GM19240 (cell line): ENCODE measurements at regions not wholly inside any gene's neighbourhood (a gene's known extent, or its start where the extent isn't known, plus 50 kb on each side); places are given as distances from the start of the nearest gene placed in this dataset.
A peak's percentile ranks its signal among the peaks of the same experiment; 100 is the strongest.
"Not testable (repeated sequence)": the region's sequence is repeated elsewhere in the genome, so short reads cannot be mapped to it uniquely, and the experiment has no call there.

Experiments
- DNase-seq: peaks from one replicate; pipeline ENCODE4 v3.0.0; 2011; ENCODE audit warnings: low spot score; ENCODE audit not compliant: insufficient read length

- no peak for DNase-seq
These were observed 65.7 kb upstream of the LANCL2 start for GRCh38 chr7:55299273-55299967.

GRCh38 chr7:55303220-55303619 lies 61.9 kb upstream of the LANCL2 start:
- no peak for DNase-seq

- DNase-seq = no peak
These were observed 60.9 kb upstream of the LANCL2 start for GRCh38 chr7:55304018-55304762.

- DNase-seq = no peak
These were observed 60.0 kb upstream of the LANCL2 start for GRCh38 chr7:55305135-55305534.

GRCh38 chr7:55306331-55306730 lies 58.8 kb upstream of the LANCL2 start:
- DNase-seq = no peak

- no peak for DNase-seq
These were observed 57.8 kb upstream of the LANCL2 start for GRCh38 chr7:55307123-55307916.

GRCh38 chr7:55308186-55308929 lies 56.8 kb upstream of the LANCL2 start:
- DNase-seq = no peak

- peak; percentile 72 for DNase-seq
These were observed 55.8 kb upstream of the LANCL2 start for GRCh38 chr7:55309040-55309991.

- no peak for DNase-seq
These were observed 54.7 kb upstream of the LANCL2 start for GRCh38 chr7:55310287-55311025.

- DNase-seq = not testable (repeated sequence)
These were observed 53.2 kb upstream of the LANCL2 start for GRCh38 chr7:55311892-55312291.

GRCh38 chr7:55313671-55314070 lies 51.5 kb upstream of the LANCL2 start:
- not testable (repeated sequence) for DNase-seq

GRCh38 chr7:55314967-55315366 lies 50.2 kb upstream of the LANCL2 start:
- no peak for DNase-seq
